ENCODE measurements at regions not wholly inside any gene's neighbourhood (a gene's known extent, or its start where the extent isn't known, plus 50 kb on each side); places are given as distances from the start of the nearest gene placed in this dataset.
"Not testable (repeated sequence)": the region's sequence is repeated elsewhere in the genome, so short reads cannot be mapped to it uniquely, and the experiment has no call there.

DNA sequence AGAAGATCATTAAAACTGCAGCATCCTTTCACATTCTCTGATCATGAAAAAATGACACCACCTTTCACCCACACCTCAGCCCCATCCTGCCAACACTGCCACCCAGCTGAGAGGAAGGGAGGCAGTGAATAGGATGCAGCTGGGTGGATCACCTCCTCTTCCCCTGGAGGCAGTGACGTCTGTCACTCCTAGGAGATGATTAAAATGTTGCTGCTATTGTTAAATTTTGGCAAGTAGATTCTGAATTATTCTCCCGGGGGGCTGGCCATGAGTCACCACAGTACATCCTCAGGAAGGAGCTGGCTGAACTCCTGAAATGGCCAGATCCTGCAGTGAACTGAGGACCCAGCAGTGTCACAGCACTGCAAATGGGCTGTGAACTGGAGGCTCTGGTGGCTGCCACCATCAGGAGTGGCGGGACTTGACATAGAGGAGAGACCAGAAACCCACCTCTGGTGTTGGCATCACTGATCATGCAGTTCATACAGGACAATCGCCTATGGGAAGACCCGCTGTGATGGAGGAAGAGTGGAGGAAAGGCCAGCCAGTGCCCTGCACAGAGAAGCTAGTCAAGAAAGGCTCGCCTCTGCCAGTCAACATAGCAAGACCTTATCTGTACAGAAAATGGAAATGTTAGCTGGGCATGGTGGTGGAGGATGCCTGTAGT is 199.1 kb downstream of the FAM43A start:
- no peak for DNase-seq (ENCODE audit: low spot score)

DNA sequence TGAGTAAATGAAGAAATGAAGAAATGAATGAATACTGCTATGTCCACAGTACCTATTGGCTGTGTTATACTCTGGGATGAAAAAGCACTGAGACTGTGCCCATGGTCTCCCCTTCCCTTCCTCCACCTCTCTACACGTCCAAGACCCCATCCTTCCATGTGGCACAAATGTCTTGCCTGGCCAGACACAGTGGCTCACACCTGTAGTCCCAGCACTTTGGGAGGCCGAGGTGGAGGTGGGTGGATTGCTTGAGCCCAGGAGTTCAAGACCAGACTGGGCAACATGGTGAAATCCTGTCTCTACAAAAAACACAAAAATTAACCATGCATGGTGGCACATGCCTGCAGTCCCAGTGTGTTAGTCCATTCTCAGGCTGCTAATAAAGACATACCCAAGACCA is 200.1 kb downstream of the FAM43A start:
- DNase-seq (ENCODE audit: low spot score) = no peak

DNA sequence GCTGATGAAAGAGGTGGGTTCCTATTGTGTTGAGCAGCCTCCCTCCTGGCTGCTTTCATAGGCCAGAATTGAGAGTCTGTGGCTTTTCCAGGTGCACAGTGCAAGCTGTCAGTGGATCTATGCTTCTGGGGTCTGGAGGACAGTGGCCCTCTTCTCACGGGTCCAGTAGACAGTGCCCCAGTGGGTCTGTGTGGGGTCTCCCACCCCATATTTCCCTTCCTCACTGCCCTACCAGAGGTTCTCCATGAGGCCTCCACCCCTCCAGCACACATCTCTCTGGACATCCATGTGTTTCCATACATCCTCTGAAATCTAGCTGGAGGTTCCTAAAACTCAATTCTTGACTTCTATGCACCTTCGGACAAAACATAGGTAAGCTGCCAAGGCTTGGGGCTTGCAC is 201.2 kb downstream of the FAM43A start:
- DNase-seq (ENCODE audit: low spot score) = no peak

DNA sequence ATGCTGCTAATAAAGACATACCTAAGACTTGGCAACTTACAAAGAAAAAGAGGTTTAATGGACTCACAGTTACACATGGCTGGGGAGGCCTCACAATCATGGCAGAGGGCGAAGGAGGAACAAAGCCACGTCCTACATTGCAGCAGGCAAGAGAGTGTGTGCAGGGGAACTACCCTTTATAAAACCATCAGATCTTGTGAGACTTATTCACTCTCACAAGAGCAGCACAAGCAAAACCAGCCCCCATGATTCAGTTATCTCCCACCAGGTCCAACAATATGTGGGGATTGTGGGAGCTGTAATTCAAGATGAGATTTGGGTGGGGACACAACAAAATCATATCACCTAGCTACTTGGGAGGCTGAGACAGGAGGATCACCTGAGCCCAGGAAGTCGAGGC is 202.4 kb downstream of the FAM43A start:
- not testable (repeated sequence) for DNase-seq (ENCODE audit: low spot score)

DNA sequence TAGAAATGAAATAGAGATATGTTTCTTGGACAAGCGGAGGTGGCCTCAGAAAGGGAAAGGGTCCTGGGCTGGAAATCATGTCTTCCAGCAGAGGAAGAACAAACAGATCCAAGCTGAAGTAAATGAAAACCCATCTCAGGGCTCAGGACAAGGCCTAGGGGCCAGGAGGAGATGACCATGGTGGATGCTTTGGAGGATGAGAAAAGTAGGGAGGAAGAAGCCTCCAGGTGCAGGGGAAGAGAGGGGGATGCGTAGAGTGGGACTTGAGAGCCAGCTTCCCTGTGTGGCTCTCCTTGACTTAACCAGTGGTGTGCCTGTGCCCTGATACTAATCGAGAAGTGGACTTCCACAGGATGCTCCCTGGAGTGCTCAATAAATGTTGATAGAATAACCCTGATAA is 203.2 kb downstream of the FAM43A start:
- DNase-seq (ENCODE audit: low spot score) = no peak

DNA sequence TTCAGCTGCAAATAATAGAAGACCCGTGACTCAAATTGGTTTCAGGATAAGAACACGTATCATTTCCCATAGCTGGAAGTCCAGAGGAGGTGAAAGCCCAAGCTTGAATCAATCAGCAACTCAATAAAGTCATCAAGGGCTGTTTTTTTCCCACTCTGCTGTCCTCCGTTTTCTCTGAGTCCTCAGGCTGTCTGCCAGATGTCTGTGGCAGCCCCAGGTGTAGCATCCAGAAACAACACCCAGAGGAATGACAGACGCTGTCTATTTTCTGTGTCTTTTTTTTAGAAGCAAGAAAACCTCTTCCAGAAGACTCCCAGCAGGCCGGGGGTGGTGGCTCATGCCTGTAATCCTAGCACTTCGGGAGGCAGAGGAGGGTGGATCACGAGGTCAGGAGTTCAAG is 204.4 kb downstream of the FAM43A start:
- no peak for DNase-seq (ENCODE audit: low spot score)

DNA sequence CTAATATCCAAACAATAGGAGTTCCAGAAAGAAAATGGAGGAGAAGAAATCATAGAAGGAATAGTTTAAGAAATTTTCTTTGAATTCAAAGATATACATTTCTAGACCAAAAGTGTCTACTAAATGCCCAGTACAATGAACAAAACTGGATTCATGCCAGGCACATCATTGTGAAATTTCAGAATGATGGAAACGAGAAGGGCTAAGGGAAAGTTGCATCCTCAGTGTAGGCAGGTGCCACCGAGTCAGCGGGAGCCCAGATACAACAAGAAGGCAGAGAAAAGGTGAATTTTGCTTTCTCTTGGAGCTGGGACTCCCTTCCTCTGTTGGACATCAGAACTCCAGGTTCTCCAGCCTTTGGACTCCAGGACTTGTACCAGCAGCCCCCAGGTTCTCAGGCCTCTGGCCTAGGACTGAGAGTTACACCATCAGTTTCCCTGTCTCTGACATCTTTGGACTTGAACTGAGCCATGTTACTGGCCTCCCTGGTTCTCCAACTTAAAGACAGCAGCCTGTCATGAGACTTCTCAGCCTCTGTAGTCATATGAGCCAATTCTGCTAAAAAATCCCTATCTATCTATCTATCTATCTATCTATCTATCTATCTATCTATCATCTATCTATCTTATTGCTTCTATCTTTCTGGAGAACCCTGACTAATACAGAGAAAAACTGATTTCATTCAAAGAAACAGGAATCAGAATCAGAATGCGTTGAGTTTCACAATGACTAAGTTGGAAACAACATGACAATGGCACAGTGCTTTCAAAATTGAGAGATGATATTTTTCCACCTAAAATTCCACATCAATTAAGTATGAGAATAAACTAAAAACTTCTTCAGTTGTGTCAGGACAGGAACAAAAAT is 207.7 kb downstream of the FAM43A start:
- no peak for DNase-seq (ENCODE audit: low spot score)

DNA sequence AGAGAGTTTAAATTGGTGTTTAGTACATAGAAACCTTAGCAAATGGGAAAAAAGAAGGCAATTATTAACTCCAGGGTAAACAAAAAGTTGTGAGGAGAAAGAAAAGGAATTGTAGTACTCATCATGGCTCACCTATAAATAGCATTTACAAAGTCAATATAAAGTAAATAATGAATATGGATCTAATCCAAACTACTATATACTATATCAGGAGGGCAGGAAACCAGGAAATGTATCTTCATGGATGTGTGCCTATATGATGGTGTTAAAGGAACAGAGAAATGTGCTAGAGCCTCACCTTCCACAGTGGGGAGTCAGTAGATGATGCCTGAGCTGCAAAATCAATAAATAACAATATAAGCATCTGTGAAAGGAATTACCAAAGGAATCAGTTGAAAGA is 208.9 kb downstream of the FAM43A start:
- DNase-seq (ENCODE audit: low spot score) = no peak

DNA sequence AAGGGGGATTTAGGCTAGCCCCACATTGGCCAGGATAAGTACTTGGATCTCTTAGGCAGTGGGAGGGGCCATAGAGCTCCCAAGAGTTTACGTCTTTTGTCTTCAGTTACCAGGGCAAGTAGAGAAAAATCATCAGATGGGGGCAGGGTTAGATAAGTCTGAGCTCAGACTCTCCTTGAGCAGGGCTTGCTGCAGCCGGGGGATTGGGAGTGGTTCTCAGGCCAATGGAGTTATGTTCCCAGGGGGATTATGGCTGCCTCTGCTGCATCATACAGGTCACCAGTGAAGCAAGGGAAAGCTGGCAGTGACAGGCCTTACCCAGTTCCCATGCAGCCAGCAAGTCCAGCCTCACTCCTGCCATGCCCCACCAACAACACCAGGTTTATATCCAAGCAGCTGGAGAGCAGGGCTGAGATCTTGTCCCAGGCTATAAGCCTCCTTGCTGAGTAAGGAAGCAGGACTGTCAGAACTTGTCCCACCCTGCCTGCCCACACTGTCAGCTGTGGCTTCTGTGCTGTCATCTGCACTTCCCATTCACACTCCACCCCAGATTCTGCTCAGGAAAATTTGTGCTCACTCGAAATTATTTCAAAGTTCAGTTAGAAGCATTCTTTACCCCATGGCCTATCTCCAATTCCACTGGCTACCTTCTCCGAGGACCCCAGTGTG is 215.3 kb downstream of the FAM43A start:
- no peak for DNase-seq (ENCODE audit: low spot score)

DNA sequence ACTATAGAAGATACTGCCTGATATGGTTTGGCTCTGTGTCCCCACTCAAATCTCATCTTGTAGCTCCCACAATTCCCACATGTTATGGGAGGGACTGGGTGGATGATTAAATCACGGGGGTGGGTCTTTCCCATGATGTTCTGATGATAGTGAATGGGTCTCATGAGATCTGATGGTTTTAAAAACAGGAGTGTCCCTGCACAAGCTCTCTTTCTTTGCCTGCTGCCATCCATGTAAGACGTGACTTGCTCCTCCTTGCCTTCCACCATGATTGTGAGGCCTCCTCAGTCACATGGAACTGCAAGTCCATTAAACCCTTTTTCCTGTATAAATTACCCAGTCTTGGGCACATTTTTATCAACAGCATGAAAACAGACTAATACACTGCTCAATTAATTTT is 217.8 kb downstream of the FAM43A start:
- DNase-seq (ENCODE audit: low spot score) = not testable (repeated sequence)

DNA sequence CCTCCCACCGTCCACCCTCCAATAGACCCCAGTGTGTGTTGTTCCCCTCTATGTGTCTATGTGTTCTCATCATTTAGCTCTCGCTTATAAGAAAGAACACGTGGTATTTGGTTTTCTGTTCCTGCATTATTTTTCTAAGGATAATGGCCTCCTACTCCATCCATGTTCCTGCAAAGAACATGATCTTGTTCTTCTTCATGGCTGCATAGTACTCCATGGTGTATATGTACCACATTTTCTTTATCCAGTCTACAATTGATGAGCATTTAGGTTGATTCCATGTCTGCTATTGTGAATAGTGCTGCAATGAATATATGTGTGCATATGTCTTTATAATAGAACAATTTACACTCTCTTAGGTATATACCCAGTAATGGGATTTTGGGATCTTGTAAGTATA is 219.3 kb downstream of the FAM43A start:
- not testable (repeated sequence) for DNase-seq (ENCODE audit: low spot score)

DNA sequence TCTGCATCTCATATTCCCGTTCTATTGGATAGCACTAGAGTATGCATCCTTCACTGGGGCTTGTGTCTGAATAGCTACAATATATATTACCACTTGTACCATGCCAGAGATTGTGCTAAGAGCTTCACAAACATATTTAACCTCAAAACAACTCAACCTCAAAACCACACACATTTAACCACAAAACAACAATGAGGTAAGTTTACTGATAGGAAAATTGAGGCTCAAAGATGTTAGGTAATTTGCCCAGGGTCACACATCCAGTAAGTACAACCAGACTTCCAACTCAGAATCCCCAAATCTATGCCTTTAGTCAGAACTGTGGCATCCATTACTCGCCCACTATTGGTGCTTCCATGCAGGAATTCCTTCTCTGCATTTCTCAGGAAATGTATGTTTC is 220.0 kb downstream of the FAM43A start:
- no peak for DNase-seq (ENCODE audit: low spot score)

DNA sequence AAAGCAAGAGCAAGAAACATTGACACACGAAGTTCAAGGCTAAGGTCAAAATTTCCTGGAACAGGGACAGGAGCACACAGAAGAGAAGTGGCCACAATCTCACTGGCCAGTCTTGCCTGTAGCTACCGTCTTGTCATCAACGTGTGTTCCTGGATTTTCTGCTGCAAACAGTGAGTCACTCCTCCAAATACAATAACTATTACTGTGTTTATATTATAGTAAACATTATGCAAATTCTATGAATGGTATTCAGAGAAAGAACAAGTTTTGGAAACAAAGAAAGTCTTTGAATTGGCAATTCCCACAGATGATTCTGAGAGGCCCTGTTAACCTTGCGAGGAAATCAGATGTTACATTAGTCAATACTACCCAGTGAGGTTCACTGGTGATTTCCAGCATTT is 220.5 kb downstream of the FAM43A start:
- DNase-seq (ENCODE audit: low spot score) = no peak

DNA sequence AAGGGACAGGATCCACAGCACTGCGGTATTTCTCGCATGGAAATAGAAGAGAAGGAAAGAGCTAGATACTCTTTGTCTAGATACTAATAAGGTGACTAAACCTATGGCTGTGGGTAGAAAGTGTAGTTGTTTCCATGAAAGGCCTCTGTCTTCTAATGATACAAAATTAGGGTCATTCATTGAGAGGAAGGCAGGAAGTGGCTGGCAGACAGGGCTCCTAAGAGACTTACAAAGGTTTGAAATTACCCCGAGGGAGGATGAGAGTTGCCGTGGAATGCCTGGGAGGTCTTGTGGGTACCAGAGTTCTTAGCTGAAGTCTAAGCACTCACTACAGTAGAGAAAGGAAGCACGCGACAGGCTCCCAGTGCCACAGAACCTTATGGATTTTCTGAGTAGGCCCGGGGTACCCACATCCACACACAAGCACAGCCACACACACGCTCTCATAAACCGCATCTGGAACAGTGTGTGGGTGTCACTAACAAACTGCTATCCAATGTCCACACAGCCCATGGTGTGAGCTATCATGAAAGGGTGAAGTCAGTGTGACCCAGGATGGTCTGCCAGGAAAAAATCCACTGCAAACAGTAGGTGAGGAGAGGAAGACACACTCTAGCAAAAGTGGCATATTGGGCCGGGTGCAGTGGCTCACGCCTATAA is 221.4 kb downstream of the FAM43A start:
- DNase-seq (ENCODE audit: low spot score) = no peak

DNA sequence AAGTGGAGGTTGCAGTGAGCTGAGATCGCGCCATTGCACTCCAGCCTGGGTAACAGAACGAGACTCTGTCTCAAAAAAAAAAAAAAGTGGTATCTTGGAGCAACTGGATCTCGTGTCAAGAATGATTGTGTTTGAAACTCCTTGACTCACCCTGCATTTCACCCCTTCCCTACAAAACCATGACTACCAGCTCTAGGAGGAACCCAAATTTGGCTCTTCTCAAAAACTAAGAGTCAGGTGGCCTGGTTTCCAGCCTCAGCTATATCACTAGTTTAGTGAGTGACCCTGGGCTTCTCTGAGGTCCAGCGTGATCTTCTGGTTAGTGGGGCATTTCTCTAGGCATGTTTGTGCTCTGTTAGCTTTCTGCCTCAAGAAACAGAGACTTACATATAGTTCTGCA is 222.1 kb downstream of the FAM43A start:
- no peak for DNase-seq (ENCODE audit: low spot score)

DNA sequence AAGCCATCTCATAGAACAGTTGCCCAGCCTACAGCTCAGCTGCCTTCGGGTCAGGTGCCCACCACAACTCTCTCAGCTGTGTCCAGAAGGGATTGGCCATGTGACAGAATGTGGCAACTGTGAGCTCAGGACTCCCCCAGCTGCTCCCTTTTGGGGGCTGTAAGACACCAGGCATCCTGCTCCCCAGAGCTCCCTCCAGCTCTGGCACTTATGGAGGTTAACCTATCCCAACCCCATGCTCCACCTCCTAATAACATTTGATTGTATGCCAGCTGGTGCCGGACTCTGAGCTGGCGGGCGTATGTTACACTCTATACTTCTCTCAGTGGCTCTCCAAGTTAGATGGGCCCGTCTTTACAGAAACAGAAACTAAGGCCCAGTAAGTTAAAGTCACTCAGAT is 222.8 kb downstream of the FAM43A start:
- no peak for DNase-seq (ENCODE audit: low spot score)

DNA sequence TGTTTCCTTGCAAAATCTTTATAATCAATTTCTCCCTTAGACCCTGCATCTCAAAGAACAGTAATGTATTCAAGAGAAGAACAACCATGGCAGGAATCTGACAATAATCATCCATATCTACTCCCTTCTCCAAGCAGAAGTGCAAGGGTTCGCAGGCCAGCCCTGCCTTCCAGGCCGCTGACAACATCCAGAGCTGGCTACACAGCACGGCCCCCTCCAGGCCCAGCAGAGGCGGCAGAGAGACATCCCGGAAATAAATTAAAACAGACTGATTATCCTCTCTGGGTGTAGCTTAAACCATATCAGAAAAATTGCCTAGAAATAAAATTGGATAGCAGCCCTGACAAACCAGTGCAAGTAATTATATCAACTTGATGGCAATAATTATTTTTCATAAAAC is 223.3 kb downstream of the FAM43A start:
- DNase-seq (ENCODE audit: low spot score) = no peak

DNA sequence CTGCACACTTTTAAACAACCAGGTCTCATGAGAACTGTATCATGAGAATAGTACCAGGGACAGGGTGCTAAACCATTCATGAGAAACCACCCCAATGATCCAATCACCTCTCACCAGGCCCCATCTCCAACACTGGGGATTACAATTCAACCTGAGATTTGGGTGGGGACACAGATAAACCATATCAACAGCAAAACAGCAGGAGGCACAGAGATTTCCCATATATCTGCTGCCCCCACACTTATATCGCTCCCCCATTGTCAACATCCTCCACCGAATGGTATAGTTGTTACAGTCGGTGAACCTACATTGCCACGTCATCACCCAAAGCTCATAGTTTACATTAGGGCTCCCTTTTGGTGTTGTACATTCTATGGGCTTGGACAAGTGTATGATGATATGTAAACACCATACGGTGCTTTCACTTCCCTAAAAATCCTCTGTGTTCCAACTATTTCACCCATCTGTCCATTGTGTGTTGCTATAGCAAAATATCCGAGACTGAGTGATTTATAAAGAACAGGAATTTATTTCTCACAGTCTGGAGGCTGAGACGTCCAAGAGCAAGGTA is 224.8 kb downstream of the FAM43A start:
- no peak for DNase-seq (ENCODE audit: low spot score)

DNA sequence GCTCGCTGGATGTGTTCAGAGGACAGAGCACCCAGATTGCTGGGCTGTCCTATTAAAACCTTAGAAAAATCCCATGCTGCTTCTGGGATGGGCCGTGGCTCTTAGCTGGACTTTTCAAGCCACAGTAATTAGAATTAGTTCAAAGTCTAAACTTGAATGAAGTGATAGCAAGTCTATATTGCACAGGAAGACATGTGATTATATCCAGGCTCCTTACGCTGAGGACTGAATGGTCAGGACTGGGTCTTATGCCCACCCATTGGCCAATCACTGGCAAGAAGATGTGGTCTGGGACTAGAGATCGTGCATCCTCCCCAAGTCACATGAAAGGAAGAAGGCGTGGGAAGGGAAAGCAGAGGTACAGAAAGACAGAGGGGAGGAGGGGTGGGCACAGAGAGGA is 227.6 kb downstream of the FAM43A start:
- no peak for DNase-seq (ENCODE audit: low spot score)

DNA sequence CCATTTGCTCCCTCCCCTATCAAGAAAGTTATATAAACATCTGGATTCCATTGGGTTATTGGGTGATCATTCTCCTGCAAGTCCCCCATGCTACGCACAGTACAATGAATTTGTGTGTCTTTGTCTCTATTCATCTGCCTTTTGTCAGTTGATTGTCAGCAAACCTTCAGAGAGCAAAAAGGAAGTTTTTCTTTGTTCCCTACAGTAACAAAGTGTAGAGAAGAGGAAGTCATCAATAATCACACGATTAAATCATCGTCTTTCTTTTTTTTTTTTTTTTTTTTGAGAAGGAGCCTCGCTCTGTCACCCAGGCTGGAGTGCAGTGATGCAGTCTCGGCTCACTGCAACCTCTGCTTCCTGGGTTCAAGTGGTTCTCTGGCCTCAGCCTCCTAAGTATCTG is 239.2 kb downstream of the FAM43A start:
- not testable (repeated sequence) for DNase-seq (ENCODE audit: low spot score)

DNA sequence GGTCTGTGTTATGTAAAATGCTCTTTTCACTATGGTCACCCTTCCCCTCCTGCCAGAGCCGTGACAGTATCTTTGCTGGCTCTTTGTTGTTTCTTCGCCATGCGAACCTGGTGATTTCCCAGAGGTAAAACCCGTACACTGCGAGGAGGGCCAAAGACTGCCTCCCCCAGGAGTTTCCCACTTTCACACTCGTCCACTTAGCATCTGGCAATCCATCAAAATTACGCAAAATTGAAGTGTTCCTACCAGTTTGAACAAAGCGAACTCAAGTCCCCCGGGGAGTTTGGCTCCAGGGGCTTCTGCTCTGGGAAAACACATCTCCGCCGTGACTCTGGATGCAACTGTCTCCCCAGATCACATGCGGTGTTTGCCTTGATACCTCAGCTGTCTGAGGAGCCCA is 239.9 kb downstream of the FAM43A start:
- DNase-seq (ENCODE audit: low spot score) = no peak

DNA sequence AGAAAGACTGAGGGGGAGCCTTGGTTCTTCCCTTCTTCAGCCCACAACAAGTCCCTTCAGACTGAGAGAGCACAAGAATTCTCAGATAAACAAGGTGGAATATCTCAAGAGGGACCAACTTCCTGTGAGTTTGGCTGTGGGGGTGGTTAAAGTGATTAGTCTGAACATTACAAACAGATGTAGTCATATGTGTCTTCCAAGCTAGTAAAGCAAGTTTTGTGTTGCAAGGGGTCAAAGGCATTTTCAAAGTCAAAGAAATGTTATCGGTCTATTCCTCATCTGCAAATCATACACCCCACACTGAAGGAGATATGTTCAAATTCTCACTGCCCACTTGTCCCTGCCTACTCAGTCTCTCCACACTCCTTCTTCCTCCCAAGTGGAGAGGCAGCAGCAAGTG is 242.5 kb downstream of the FAM43A start:
- no peak for DNase-seq (ENCODE audit: low spot score)

Measured in RKO (cell line).